Cardiac muscle cell (in vitro differentiated cells and primary cell): ENCODE measurements at regions not wholly inside any gene's neighbourhood (a gene's known extent, or its start where the extent isn't known, plus 50 kb on each side); places are given as distances from the start of the nearest gene placed in this dataset.

Source experiments
- DNase-seq, 2 donors: peaks; one replicate each; pipeline versions ENCODE4 v3.0.0 to v3.0.0-alpha.2; 2010 to 2017; ENCODE audit warnings: low read depth in 1 of 2, low spot score in 1 of 2
- H3K27ac ChIP-seq: fragments of 200-600 bp; sonication (generic); 2 replicates; pipeline ENCODE4 v1.5.1; 2016
- H3K27me3 ChIP-seq: fragments of 200-600 bp; sonication (generic); 2 replicates; pipeline ENCODE4 v1.6.0; 2016; ENCODE audit warnings: control low read depth
- H3K36me3 ChIP-seq: fragments of 200-600 bp; sonication (generic); 2 replicates; pipeline ENCODE4 v1.5.1; 2016; ENCODE audit warnings: control low read depth
- H3K4me1 ChIP-seq: fragments of 200-600 bp; sonication (generic); 2 replicates; pipeline ENCODE4 v1.8.1; 2017; ENCODE audit warnings: low read depth, mild to moderate bottlenecking, mixed run types
- H3K4me3 ChIP-seq: fragments of 200-600 bp; sonication (generic); 2 replicates; pipeline ENCODE4 v1.5.1; 2016; ENCODE audit warnings: mild to moderate bottlenecking
- H3K9me3 ChIP-seq: fragments of 200-600 bp; sonication (generic); 2 replicates; pipeline ENCODE4 v1.5.1; 2017; ENCODE audit warnings: low read depth, mild to moderate bottlenecking, control low read depth
- CTCF ChIP-seq: IDR thresholded peaks from 2 replicates; pipeline ENCODE4 v1.5.1; 2012; ENCODE audit warnings: low read depth, mild to moderate bottlenecking, low read length

- Histone ChIP-seq H3K4me1 (no peaks in the 10 kb centered on the region), H3K9me3 (no peaks in the 10 kb centered on the region), H3K4me3 (no peak overlapping the region), H3K27me3 (no peaks in the 10 kb centered on the region), H3K36me3 (no peaks in the 10 kb centered on the region), H3K27ac (no peak overlapping the region)
- no peak for TF ChIP-seq CTCF
- DNase-seq: no peak
These were observed 87.8 kb upstream of the NRIP1 start for GRCh38 chr21:15152591-15152990.

- Histone ChIP-seq H3K9me3 (no peaks in the 10 kb centered on the region), H3K27ac (no peak overlapping the region), H3K27me3 (no peaks in the 10 kb centered on the region), H3K36me3 (no peaks in the 10 kb centered on the region), H3K4me1 (peaks cover 3% of the 10 kb centered on the region), H3K4me3 (no peak overlapping the region)
- TF ChIP-seq CTCF: no peak
- peak in 1 of 2 donors; percentile 55 for DNase-seq
These were observed 94.7 kb upstream of the NRIP1 start for GRCh38 chr21:15159382-15160020.

GRCh38 chr21:15160136-15160535 lies 95.3 kb upstream of the NRIP1 start:
- no peak overlapping the region for H3K4me3 ChIP-seq
- H3K4me1 ChIP-seq: peaks cover 9% of the 10 kb centered on the region
- no peak overlapping the region for H3K27ac ChIP-seq
- H3K9me3 ChIP-seq: no peaks in the 10 kb centered on the region
- no peaks in the 10 kb centered on the region for H3K27me3 ChIP-seq
- no peak for TF ChIP-seq CTCF
- no peaks in the 10 kb centered on the region for H3K36me3 ChIP-seq
- no peak for DNase-seq

- DNase-seq: no peak
- no peak for TF ChIP-seq CTCF
- Histone ChIP-seq H3K36me3 (no peaks in the 10 kb centered on the region), H3K27me3 (no peaks in the 10 kb centered on the region), H3K9me3 (no peaks in the 10 kb centered on the region), H3K4me1 (peaks cover 14% of the 10 kb centered on the region), H3K4me3 (no peak overlapping the region), H3K27ac (no peak overlapping the region)
These were observed 98.1 kb upstream of the NRIP1 start for GRCh38 chr21:15162921-15163320.

GRCh38 chr21:15164273-15164672 lies 99.5 kb upstream of the NRIP1 start:
- Histone ChIP-seq H3K27me3 (no peaks in the 10 kb centered on the region), H3K4me1 (peaks cover 14% of the 10 kb centered on the region), H3K4me3 (no peak overlapping the region), H3K27ac (peak overlapping the region; percentile 18), H3K9me3 (no peaks in the 10 kb centered on the region), H3K36me3 (no peaks in the 10 kb centered on the region)
- no peak for TF ChIP-seq CTCF
- DNase-seq: no peak
